HepG2 (cell line): ENCODE measurements at regions not wholly inside any gene's neighbourhood (a gene's known extent, or its start where the extent isn't known, plus 50 kb on each side); places are given as distances from the start of the nearest gene placed in this dataset.

Source experiments
- ATAC-seq: fragments of 200-7000 bp; cut with Tn5 transposase; 3 replicates; pipeline ENCODE4 v1.9.1; 2020; ENCODE audit warnings: mild to moderate bottlenecking, moderate library complexity
- BruUV-seq: library from RNA; stranded (reverse); fragments of 400-500 nt; replicated peaks from 2 replicates; lab custom pipeline; 2021; lab: Mats Ljungman, UMichigan
- CTCF ChIA-PET: fragments of 300-600 bp; formaldehyde crosslinking; extraction: SDS; loops from one replicate; lab custom pipeline; 2021; ENCODE audit warnings: low total read pairs, inconsistent platforms, low intra/inter-chr PET ratio; lab: Yijun Ruan, JAX
- POLR2A ChIA-PET: fragments of 350-600 bp; sonication (Branson Sonifier 250); formaldehyde crosslinking; loops from one replicate; lab custom pipeline; 2020; ENCODE audit warnings: antibody characterized with exemption, inconsistent platforms; lab: Yijun Ruan, JAX
- DNase-seq: peaks from one replicate; pipeline ENCODE4 v3.0.0-alpha.2; 2015; ENCODE audit warnings: low spot score
- FAIRE-seq: peaks from 3 replicates; lab custom pipeline; 2011; peaks lifted over from hg19 to GRCh38; lab: Jason Lieb, UNC
- H2AFZ ChIP-seq: one replicate; pipeline ENCODE4 v1.6.1; 2011; ENCODE audit warnings: low read length, inconsistent platforms
- H3K27ac ChIP-seq: fragments of 300-600 bp; 3 replicates; pipeline ENCODE4 v1.8.0; 2011; ENCODE audit warnings: mixed run types, mild to moderate bottlenecking, mixed read lengths, low read length, inconsistent platforms; ENCODE audit not compliant: insufficient read depth; ENCODE audit errors: extremely low read length
- H3K27me3 ChIP-seq, 2 experiments: fragments of 200-600 bp in 1 of 2; 2 replicates in 1 of 2; 3 replicates in 1 of 2; pipeline versions ENCODE4 v1.6.0 to v1.8.0; 2011; ENCODE audit warnings: low read length in 2 of 2, mild to moderate bottlenecking in 2 of 2, moderate library complexity in 2 of 2, inconsistent platforms in 1 of 2; ENCODE audit not compliant: insufficient read depth in 2 of 2, control insufficient read depth in 1 of 2
- H3K36me3 ChIP-seq, 2 experiments: fragments of 200-600 bp in 1 of 2; replicated peaks in 1 of 2; 2 replicates in 1 of 2; 3 replicates in 1 of 2; pipeline versions ENCODE4 v1.5.1 to v1.8.0; 2011; ENCODE audit warnings: low read length in 2 of 2, inconsistent platforms in 1 of 2; ENCODE audit not compliant: insufficient read depth in 2 of 2, control insufficient read depth in 1 of 2
- H3K4me1 ChIP-seq: 2 replicates; pipeline ENCODE4 v1.5.1; 2012; ENCODE audit warnings: low read length, inconsistent platforms; ENCODE audit not compliant: insufficient read depth
- H3K4me2 ChIP-seq: 2 replicates; pipeline ENCODE4 v1.6.0; 2011; ENCODE audit warnings: low read depth, low read length, inconsistent platforms
- H3K4me3 ChIP-seq, 3 experiments: fragments of 200-600 bp in 1 of 3; sonication (generic), shearing (Covaris generic) in 1 of 3; replicated peaks in 1 of 3; 2 replicates each; pipeline ENCODE4 v1.5.1; 2011 to 2016; ENCODE audit warnings: low read length in 3 of 3, inconsistent platforms in 2 of 3, low read depth in 2 of 3, mild to moderate bottlenecking in 2 of 3, control low read depth in 1 of 3, mixed read lengths in 1 of 3; ENCODE audit not compliant: insufficient read depth in 1 of 3
- H3K79me2 ChIP-seq: one replicate; pipeline ENCODE4 v1.6.1; 2011; ENCODE audit warnings: low read length, inconsistent platforms; ENCODE audit not compliant: insufficient read depth
- H3K9ac ChIP-seq: 2 replicates; pipeline ENCODE4 v1.6.0; 2011; ENCODE audit warnings: mild to moderate bottlenecking, low read depth, low read length, inconsistent platforms; ENCODE audit not compliant: insufficient read depth
- H3K9me3 ChIP-seq: 2 replicates; pipeline ENCODE4 v1.5.1; 2012; ENCODE audit warnings: mild to moderate bottlenecking, low read length
- H4K20me1 ChIP-seq: 2 replicates; pipeline ENCODE4 v1.6.0; 2011; ENCODE audit warnings: inconsistent platforms, mild to moderate bottlenecking, low read length, moderate library complexity; ENCODE audit not compliant: insufficient read depth
- ARID4A ChIP-seq: sonication (generic); formaldehyde crosslinking; IDR thresholded peaks from 2 replicates; pipeline ENCODE4 v1.5.0; 2020; ENCODE audit warnings: mild to moderate bottlenecking, missing genetic modification reagents, borderline replicate concordance
- ATAD3A ChIP-seq: sonication (generic); formaldehyde crosslinking; IDR thresholded peaks from 2 replicates; pipeline ENCODE4 v1.4.0; 2020; ENCODE audit warnings: missing genetic modification reagents
- ATM ChIP-seq: fragments of 450-650 bp; IDR thresholded peaks from 2 replicates; pipeline ENCODE4 v1.7.1; 2017; ENCODE audit warnings: mild to moderate bottlenecking, borderline replicate concordance
- CBX2 ChIP-seq, 2 experiments: fragments of 200-600 bp in 1 of 2; sonication (generic); formaldehyde crosslinking in 1 of 2; IDR thresholded peaks; 2 replicates each; pipeline versions ENCODE4 v1.7.0 to v1.8.1; 2018 to 2022; ENCODE audit warnings: low read depth in 2 of 2, low read length in 1 of 2, mild to moderate bottlenecking in 1 of 2, missing genetic modification reagents in 1 of 2
- KDM2A ChIP-seq: sonication (generic); formaldehyde crosslinking; IDR thresholded peaks from 2 replicates; pipeline ENCODE4 v1.4.0; 2020; ENCODE audit warnings: low read depth, missing genetic modification reagents, borderline replicate concordance
- PHF5A ChIP-seq: IDR thresholded peaks from one replicate; pipeline ENCODE4 v1.6.1; 2018; ENCODE audit warnings: low read depth, missing genetic modification reagents; ENCODE audit not compliant: unreplicated experiment
- PLRG1 ChIP-seq: fragments of 450-650 bp; conservative IDR thresholded peaks from 2 replicates; pipeline ENCODE4 v1.6.1; 2016
- STAT6 ChIP-seq: sonication (generic); formaldehyde crosslinking; IDR thresholded peaks from 2 replicates; pipeline ENCODE4 v1.4.0; 2020; ENCODE audit warnings: missing genetic modification reagents, mild to moderate bottlenecking, borderline replicate concordance
- ZBED4 ChIP-seq: sonication (generic); formaldehyde crosslinking; IDR thresholded peaks from 2 replicates; pipeline ENCODE4 v1.4.0; 2020; ENCODE audit warnings: missing genetic modification reagents, borderline replicate concordance
- ZBTB21 ChIP-seq: sonication (generic); formaldehyde crosslinking; IDR thresholded peaks from 2 replicates; pipeline ENCODE4 v1.4.0; 2020; ENCODE audit warnings: missing genetic modification reagents
- ZNF232 ChIP-seq: sonication (generic); formaldehyde crosslinking; IDR thresholded peaks from 2 replicates; pipeline ENCODE4 v1.4.0; 2020; ENCODE audit warnings: missing genetic modification reagents, borderline replicate concordance
- ZNF33B ChIP-seq: sonication (generic); formaldehyde crosslinking; IDR thresholded peaks from 2 replicates; pipeline ENCODE4 v1.5.1; 2020; ENCODE audit warnings: mild to moderate bottlenecking, missing genetic modification reagents
- ZNF558 ChIP-seq: sonication (generic); formaldehyde crosslinking; IDR thresholded peaks from 2 replicates; pipeline ENCODE4 v1.9.0; 2022; ENCODE audit warnings: mild to moderate bottlenecking, missing genetic modification reagents, borderline replicate concordance
- WGBS: methylation state at CpG from one replicate; pipeline ENCODE4 v1.1.6; 2017; ENCODE audit warnings: low lambda C conversion rate; 5-methylcytosine and 5-hydroxymethylcytosine counted together
- in situ Hi-C: cut with HindIII; loops from 2 replicates; pipeline ENCODE4 v1.10.0; 2017; ENCODE audit warnings: low pct_unique_long_range_greater_than_20kb; ENCODE audit not compliant: extremely low pct_ligation_motif_present
- intact Hi-C: fragments of 100-400 bp; cut with micrococcal nuclease; formaldehyde crosslinking; loops from one replicate; pipeline ENCODE4 v1.10.0; 2022; ENCODE audit not compliant: unreplicated experiment

GRCh38 chr12:92000597-92000996 is 145.0 kb downstream of the BTG1 start:
- DNase-seq (no peak), FAIRE-seq (no peak), ATAC-seq (no peak)
- no peak overlapping the region for H3K9ac ChIP-seq
- in situ Hi-C loops, result no loop called here
- no peak overlapping the region for H2AFZ ChIP-seq
- ChIA-PET POLR2A (no interaction called here), CTCF (no interaction called here)
- no TSS peak for BruUV-seq
- H3K27me3 ChIP-seq, result no peaks in the 10 kb centered on the region
- H3K79me2 ChIP-seq, result no peaks in the 10 kb centered on the region
- peaks cover 14% of the 10 kb centered on the region for H3K4me1 ChIP-seq
- H4K20me1 ChIP-seq, result no peaks in the 10 kb centered on the region
- no peaks in the 10 kb centered on the region for H3K9me3 ChIP-seq
- 2% methylated on average over 2 of the region's 2 CpGs for WGBS
- intact Hi-C loops, result no loop called here
- H3K27ac ChIP-seq, result no peak overlapping the region
- no peak overlapping the region for H3K4me2 ChIP-seq
- no peak overlapping the region for H3K4me3 ChIP-seq
- H3K36me3 ChIP-seq, result no peaks in the 10 kb centered on the region
- no peak for TF ChIP-seq PHF5A (CRISPR knock-in tag)
- no peak for TF ChIP-seq ZNF33B (CRISPR knock-in tag)
- no peak for TF ChIP-seq PLRG1
- TF ChIP-seq ZNF232, result no peak
- no peak for TF ChIP-seq ZBTB21 (CRISPR knock-in tag)
- TF ChIP-seq ARID4A (CRISPR knock-in tag), result no peak
- no peak for TF ChIP-seq ZBED4 (CRISPR knock-in tag)
- TF ChIP-seq KDM2A (CRISPR knock-in tag), result no peak
- TF ChIP-seq ATM, result no peak
- no peak for TF ChIP-seq CBX2 (IDR thresholded peaks at IDR 0.05; ENCODE audit: low read depth, low read length)
- TF ChIP-seq CBX2 (CRISPR knock-in tag; IDR thresholded peaks at IDR 0.05; ENCODE audit: low read depth), result no peak
- TF ChIP-seq ATAD3A (CRISPR knock-in tag), result no peak
- TF ChIP-seq ZNF558 (CRISPR knock-in tag), result no peak
- TF ChIP-seq STAT6 (CRISPR knock-in tag), result no peak
